Tibial nerve (tissue), 4 donors: ENCODE measurements at regions not wholly inside any gene's neighbourhood (a gene's known extent, or its start where the extent isn't known, plus 50 kb on each side); places are given as distances from the start of the nearest gene placed in this dataset.

Source experiments
- EP300 ChIP-seq, 2 donors: sonication (generic); formaldehyde crosslinking; IDR thresholded peaks; one replicate each; pipeline ENCODE4 v1.6.1; 2017; ENCODE audit warnings: antibody characterized with exemption in 2 of 2, mild to moderate bottlenecking in 1 of 2
- POLR2A ChIP-seq, 2 donors: fragments of 450-650 bp; IDR thresholded peaks; one replicate each; pipeline ENCODE4 v1.6.1; 2017; ENCODE audit warnings: antibody characterized with exemption in 2 of 2, mild to moderate bottlenecking in 2 of 2, moderate library complexity in 2 of 2
- TF ChIP-seq, protein P1 (sequence below), 5 experiments: fragments of 200-600 bp in 3 of 5; fragments of 450-650 bp in 2 of 5; sonication (generic) in 3 of 5; IDR thresholded peaks; one replicate each; pipeline ENCODE4 v1.5.1; 2016 to 2019; ENCODE audit warnings: antibody characterized with exemption in 5 of 5, mild to moderate bottlenecking in 3 of 5, moderate library complexity in 2 of 5

DNA sequence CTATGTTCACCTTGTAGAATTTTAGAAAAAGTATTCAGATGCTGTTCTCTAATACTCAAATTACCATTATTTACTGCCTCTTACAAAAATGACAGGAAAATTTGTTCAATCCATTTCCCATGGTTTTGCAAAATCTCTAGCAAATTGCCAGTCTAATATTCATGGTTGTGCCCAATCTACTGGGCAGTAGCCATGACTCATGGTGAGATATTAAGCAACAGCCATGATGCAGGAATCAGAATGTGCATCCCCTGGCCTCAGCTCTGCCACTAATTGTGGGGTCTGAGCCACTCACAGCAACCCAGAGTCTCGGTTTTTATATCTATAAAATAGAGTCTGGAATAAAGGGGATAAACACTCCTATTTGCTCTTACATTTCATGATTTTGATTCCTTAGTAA is 353.6 kb downstream of the DEPDC1B start:
- TF ChIP-seq, protein P1, sequence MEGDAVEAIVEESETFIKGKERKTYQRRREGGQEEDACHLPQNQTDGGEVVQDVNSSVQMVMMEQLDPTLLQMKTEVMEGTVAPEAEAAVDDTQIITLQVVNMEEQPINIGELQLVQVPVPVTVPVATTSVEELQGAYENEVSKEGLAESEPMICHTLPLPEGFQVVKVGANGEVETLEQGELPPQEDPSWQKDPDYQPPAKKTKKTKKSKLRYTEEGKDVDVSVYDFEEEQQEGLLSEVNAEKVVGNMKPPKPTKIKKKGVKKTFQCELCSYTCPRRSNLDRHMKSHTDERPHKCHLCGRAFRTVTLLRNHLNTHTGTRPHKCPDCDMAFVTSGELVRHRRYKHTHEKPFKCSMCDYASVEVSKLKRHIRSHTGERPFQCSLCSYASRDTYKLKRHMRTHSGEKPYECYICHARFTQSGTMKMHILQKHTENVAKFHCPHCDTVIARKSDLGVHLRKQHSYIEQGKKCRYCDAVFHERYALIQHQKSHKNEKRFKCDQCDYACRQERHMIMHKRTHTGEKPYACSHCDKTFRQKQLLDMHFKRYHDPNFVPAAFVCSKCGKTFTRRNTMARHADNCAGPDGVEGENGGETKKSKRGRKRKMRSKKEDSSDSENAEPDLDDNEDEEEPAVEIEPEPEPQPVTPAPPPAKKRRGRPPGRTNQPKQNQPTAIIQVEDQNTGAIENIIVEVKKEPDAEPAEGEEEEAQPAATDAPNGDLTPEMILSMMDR (IDR thresholded peaks at IDR 0.05), result no peak
- no peak for TF ChIP-seq POLR2A (IDR thresholded peaks at IDR 0.05)
- TF ChIP-seq EP300 (IDR thresholded peaks at IDR 0.05), result no peak
